ENCODE measurements at regions not wholly inside any gene's neighbourhood (a gene's known extent, or its start where the extent isn't known, plus 50 kb on each side); places are given as distances from the start of the nearest gene placed in this dataset.
"Not testable (repeated sequence)": the region's sequence is repeated elsewhere in the genome, so short reads cannot be mapped to it uniquely, and the experiment has no call there.

DNA sequence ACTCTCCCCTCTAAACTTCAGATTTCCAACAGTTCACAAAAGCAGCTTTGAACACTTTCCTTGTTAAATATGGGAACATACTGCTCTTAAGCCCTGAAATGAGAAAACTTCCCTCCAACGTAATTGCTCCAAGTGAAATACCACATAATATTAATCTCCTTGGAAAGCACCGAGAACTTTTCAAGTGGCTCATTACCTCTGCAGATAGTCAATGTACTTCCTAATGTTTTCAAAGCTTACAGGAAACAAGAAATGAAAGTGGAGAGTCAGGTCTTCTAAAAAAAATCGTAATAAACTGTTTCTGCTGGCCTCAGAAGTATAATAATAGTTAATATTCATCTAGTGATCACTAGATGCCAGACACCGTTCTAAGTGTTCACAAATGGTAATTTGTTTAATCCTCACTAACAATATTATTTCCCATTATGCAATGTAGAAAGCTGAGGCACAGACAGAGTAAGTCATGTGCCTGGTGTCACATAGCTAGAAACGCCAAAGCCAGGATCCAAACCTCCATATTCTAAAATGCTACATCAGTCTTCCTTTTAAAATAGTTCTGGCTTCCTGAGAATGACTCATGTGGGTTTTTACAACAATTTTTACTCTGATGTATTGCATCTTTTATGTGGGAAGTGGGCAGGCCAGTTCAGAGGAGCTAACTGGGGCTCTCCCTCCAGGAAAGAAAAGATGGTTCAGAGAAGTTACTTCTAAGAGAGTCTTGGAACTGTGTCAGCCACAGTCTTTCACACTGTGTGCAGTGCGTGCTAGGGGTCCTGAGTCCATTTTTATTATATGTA, 177.2 kb downstream of the PLPPR4 start:
- DNase-seq: peak in 1 of 4 donors; percentile 2
- no peaks in the 10 kb centered on the region for H3K27me3 ChIP-seq
- H3K4me3 ChIP-seq: no peak overlapping the region
- no peaks in the 10 kb centered on the region for H3K4me1 ChIP-seq
- intact Hi-C loops (cut with DNase I): no loop called here
- 23 to 34% methylated on average over 6 of the region's 6 CpGs for WGBS, 2 donors
- H3K36me3 ChIP-seq (replicated peaks in 1 of 2; ENCODE audit: insufficient read depth in 1 of 2, low read depth in 2 of 2): no peaks in the 10 kb centered on the region
- ATAC-seq: peak; percentile 53
- H3K9me3 ChIP-seq: no peaks in the 10 kb centered on the region
- TF ChIP-seq POLR2A (IDR thresholded peaks at IDR 0.05): no peak
- TF ChIP-seq, protein P1, sequence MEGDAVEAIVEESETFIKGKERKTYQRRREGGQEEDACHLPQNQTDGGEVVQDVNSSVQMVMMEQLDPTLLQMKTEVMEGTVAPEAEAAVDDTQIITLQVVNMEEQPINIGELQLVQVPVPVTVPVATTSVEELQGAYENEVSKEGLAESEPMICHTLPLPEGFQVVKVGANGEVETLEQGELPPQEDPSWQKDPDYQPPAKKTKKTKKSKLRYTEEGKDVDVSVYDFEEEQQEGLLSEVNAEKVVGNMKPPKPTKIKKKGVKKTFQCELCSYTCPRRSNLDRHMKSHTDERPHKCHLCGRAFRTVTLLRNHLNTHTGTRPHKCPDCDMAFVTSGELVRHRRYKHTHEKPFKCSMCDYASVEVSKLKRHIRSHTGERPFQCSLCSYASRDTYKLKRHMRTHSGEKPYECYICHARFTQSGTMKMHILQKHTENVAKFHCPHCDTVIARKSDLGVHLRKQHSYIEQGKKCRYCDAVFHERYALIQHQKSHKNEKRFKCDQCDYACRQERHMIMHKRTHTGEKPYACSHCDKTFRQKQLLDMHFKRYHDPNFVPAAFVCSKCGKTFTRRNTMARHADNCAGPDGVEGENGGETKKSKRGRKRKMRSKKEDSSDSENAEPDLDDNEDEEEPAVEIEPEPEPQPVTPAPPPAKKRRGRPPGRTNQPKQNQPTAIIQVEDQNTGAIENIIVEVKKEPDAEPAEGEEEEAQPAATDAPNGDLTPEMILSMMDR (IDR thresholded peaks at IDR 0.05): no peak
- peak overlapping the region in 1 of 4 donors; percentile 35 for H3K27ac ChIP-seq

DNA sequence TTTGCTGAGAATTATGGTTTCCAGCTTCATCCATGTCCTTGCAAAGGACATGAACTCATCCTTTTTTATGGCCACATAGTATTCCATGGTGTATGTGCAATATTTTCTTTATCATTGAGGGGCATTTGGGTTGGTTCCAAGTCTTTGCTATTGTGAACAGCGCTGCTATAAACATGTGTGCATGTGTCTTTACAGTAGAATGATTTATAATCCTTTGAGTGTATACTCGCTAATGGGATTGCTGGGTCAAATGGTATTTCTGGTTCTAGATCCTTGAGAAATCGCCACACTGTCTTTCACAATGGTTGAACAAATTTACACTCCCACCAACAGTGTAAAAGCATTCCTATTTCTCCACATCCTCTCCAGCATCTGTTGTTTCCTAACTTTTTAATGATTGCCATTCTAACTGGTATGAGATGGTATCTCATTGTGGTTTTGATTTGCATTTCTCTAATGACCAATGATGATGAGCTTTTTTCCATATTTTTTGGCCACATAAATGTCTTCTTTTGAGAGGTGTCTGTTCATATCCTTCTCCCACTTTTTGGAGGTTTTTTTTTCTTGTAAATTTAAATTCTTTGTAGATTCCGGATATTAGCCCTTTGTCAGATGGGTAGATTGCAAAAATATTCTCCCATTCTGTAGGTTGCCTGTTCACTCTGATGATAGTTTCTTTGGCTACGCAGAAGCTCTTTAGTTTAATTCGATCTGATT, 180.1 kb downstream of the PLPPR4 start:
- intact Hi-C loops (cut with DNase I); H3K27me3 ChIP-seq; ATAC-seq; H3K9me3 ChIP-seq; H3K27ac ChIP-seq; H3K4me3 ChIP-seq; H3K4me1 ChIP-seq; H3K36me3 ChIP-seq (replicated peaks in 1 of 2; ENCODE audit: insufficient read depth in 1 of 2, low read depth in 2 of 2); DNase-seq: not testable (repeated sequence)
- WGBS, 2 donors: 69 to 70% methylated on average over 6 of the region's 6 CpGs

DNA sequence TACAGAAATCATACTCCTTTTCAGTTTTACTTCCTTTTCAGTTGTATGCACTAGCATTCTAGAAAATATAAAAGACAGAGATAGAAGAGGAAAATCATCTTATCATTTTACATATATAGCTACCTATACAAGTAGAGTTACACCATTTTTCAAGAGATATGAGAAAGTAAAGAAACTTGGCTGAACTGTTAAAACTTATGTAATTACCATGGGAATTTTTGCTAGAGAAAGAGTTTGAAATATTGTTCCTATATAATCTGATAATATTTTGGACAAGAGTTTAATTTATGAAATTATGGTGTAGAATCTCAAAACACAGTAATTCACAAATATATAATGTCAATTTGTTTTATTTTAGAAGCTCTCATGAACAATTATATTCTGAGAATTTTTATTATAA, 180.8 kb downstream of the PLPPR4 start:
- no peak for DNase-seq
- ATAC-seq: no peak
- no peaks in the 10 kb centered on the region for H3K9me3 ChIP-seq
- no peaks in the 10 kb centered on the region for H3K27me3 ChIP-seq
- intact Hi-C loops (cut with DNase I): no loop called here
- no peaks in the 10 kb centered on the region for H3K4me1 ChIP-seq
- H3K27ac ChIP-seq: no peak overlapping the region
- no peak overlapping the region for H3K4me3 ChIP-seq
- TF ChIP-seq, protein P1 (IDR thresholded peaks at IDR 0.05): no peak
- no peak for TF ChIP-seq POLR2A (IDR thresholded peaks at IDR 0.05)
- H3K36me3 ChIP-seq (replicated peaks in 1 of 2; ENCODE audit: insufficient read depth in 1 of 2, low read depth in 2 of 2): no peaks in the 10 kb centered on the region

DNA sequence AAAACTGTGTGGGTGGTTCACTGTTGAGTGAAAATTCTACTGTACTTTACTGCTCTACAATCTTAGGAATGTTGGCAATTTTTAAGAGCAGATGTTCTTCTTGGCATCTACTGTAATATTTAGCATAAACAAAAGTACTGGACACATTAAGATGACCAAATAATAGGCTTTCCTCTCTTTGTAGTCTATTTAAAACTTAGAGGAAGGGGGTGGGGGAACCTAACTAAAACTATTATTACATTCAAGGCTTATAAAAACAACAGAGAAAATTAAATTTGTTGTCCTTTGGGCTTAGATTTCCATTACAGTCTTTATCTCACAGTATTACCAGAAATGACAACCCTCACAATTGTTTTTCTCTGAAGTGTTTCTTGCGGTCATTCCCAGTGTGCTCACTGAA, 181.2 kb downstream of the PLPPR4 start:
- no peak for ATAC-seq
- no peak for TF ChIP-seq POLR2A (IDR thresholded peaks at IDR 0.05)
- TF ChIP-seq, protein P1 (IDR thresholded peaks at IDR 0.05): no peak
- no peaks in the 10 kb centered on the region for H3K4me1 ChIP-seq
- no peak for DNase-seq
- intact Hi-C loops (cut with DNase I): no loop called here
- H3K9me3 ChIP-seq: no peaks in the 10 kb centered on the region
- H3K36me3 ChIP-seq (replicated peaks in 1 of 2; ENCODE audit: insufficient read depth in 1 of 2, low read depth in 2 of 2): no peaks in the 10 kb centered on the region
- 76 to 87% methylated on average over 1 of the region's 1 CpG for WGBS, 2 donors
- no peaks in the 10 kb centered on the region for H3K27me3 ChIP-seq
- H3K4me3 ChIP-seq: no peak overlapping the region
- no peak overlapping the region for H3K27ac ChIP-seq

DNA sequence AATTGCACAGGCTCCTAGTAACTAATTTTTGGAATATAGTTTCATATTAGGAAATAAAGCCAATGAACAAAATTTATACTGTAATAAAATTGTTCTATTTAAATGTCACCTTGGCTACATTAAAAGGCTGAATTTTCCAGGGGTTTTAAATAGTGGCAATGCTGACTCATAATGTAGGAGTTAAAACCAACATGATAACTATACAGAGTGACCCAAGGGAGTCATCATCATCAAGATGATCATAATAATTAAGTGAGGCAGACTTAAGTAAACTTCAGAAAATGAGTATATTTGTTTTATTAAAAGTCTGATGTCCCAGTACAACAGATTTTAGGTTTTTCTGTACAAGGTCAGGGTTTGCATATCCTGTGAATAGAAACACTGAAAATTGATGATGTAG, 183.4 kb downstream of the PLPPR4 start:
- no peaks in the 10 kb centered on the region for H3K4me1 ChIP-seq
- H3K27ac ChIP-seq: no peak overlapping the region
- no peak for ATAC-seq
- DNase-seq: no peak
- H3K27me3 ChIP-seq: no peaks in the 10 kb centered on the region
- intact Hi-C loops (cut with DNase I): no loop called here
- TF ChIP-seq POLR2A (IDR thresholded peaks at IDR 0.05): no peak
- TF ChIP-seq, protein P1 (IDR thresholded peaks at IDR 0.05): no peak
- no peak overlapping the region for H3K4me3 ChIP-seq
- H3K9me3 ChIP-seq: no peaks in the 10 kb centered on the region
- H3K36me3 ChIP-seq (replicated peaks in 1 of 2; ENCODE audit: insufficient read depth in 1 of 2, low read depth in 2 of 2): no peaks in the 10 kb centered on the region
